Erythroblast (primary cell): ENCODE measurements at regions not wholly inside any gene's neighbourhood (a gene's known extent, or its start where the extent isn't known, plus 50 kb on each side); places are given as distances from the start of the nearest gene placed in this dataset.

Experiments
- GATA1 ChIP-seq: IDR thresholded peaks from 2 replicates; pipeline ENCODE4 v1.6.1; 2011; ENCODE audit warnings: low read depth, mild to moderate bottlenecking, control low read depth, low read length, moderate library complexity
- POLR2A ChIP-seq: IDR thresholded peaks from 2 replicates; pipeline ENCODE4 v1.6.1; 2011; ENCODE audit warnings: mild to moderate bottlenecking, low read length

- TF ChIP-seq POLR2A (no peak), GATA1 (no peak)
Measured at GRCh38 chr16:52074133-52074532, 472.8 kb downstream of the TOX3 start.
